HepG2 (cell line): ENCODE measurements at regions not wholly inside any gene's neighbourhood (a gene's known extent, or its start where the extent isn't known, plus 50 kb on each side); places are given as distances from the start of the nearest gene placed in this dataset.

ENCODE experiments used
- ATAC-seq: fragments of 200-7000 bp; cut with Tn5 transposase; 3 replicates; pipeline ENCODE4 v1.9.1; 2020; ENCODE audit warnings: mild to moderate bottlenecking, moderate library complexity
- BruUV-seq: library from RNA; stranded (reverse); fragments of 400-500 nt; replicated peaks from 2 replicates; lab custom pipeline; 2021; lab: Mats Ljungman, UMichigan
- CTCF ChIA-PET: fragments of 300-600 bp; formaldehyde crosslinking; extraction: SDS; loops from one replicate; lab custom pipeline; 2021; ENCODE audit warnings: low total read pairs, inconsistent platforms, low intra/inter-chr PET ratio; lab: Yijun Ruan, JAX
- POLR2A ChIA-PET: fragments of 350-600 bp; sonication (Branson Sonifier 250); formaldehyde crosslinking; loops from one replicate; lab custom pipeline; 2020; ENCODE audit warnings: antibody characterized with exemption, inconsistent platforms; lab: Yijun Ruan, JAX
- DNase-seq: peaks from one replicate; pipeline ENCODE4 v3.0.0-alpha.2; 2015; ENCODE audit warnings: low spot score
- FAIRE-seq: peaks from 3 replicates; lab custom pipeline; 2011; peaks lifted over from hg19 to GRCh38; lab: Jason Lieb, UNC
- H2AFZ ChIP-seq: one replicate; pipeline ENCODE4 v1.6.1; 2011; ENCODE audit warnings: low read length, inconsistent platforms
- H3K27ac ChIP-seq: fragments of 300-600 bp; 3 replicates; pipeline ENCODE4 v1.8.0; 2011; ENCODE audit warnings: mixed run types, mild to moderate bottlenecking, mixed read lengths, low read length, inconsistent platforms; ENCODE audit not compliant: insufficient read depth; ENCODE audit errors: extremely low read length
- H3K27me3 ChIP-seq, 2 experiments: fragments of 200-600 bp in 1 of 2; 2 replicates in 1 of 2; 3 replicates in 1 of 2; pipeline versions ENCODE4 v1.6.0 to v1.8.0; 2011; ENCODE audit warnings: low read length in 2 of 2, mild to moderate bottlenecking in 2 of 2, moderate library complexity in 2 of 2, inconsistent platforms in 1 of 2; ENCODE audit not compliant: insufficient read depth in 2 of 2, control insufficient read depth in 1 of 2
- H3K36me3 ChIP-seq, 2 experiments: fragments of 200-600 bp in 1 of 2; replicated peaks in 1 of 2; 2 replicates in 1 of 2; 3 replicates in 1 of 2; pipeline versions ENCODE4 v1.5.1 to v1.8.0; 2011; ENCODE audit warnings: low read length in 2 of 2, inconsistent platforms in 1 of 2; ENCODE audit not compliant: insufficient read depth in 2 of 2, control insufficient read depth in 1 of 2
- H3K4me1 ChIP-seq: 2 replicates; pipeline ENCODE4 v1.5.1; 2012; ENCODE audit warnings: low read length, inconsistent platforms; ENCODE audit not compliant: insufficient read depth
- H3K4me2 ChIP-seq: 2 replicates; pipeline ENCODE4 v1.6.0; 2011; ENCODE audit warnings: low read depth, low read length, inconsistent platforms
- H3K4me3 ChIP-seq, 3 experiments: fragments of 200-600 bp in 1 of 3; sonication (generic), shearing (Covaris generic) in 1 of 3; replicated peaks in 1 of 3; 2 replicates each; pipeline ENCODE4 v1.5.1; 2011 to 2016; ENCODE audit warnings: low read length in 3 of 3, inconsistent platforms in 2 of 3, low read depth in 2 of 3, mild to moderate bottlenecking in 2 of 3, control low read depth in 1 of 3, mixed read lengths in 1 of 3; ENCODE audit not compliant: insufficient read depth in 1 of 3
- H3K79me2 ChIP-seq: one replicate; pipeline ENCODE4 v1.6.1; 2011; ENCODE audit warnings: low read length, inconsistent platforms; ENCODE audit not compliant: insufficient read depth
- H3K9ac ChIP-seq: 2 replicates; pipeline ENCODE4 v1.6.0; 2011; ENCODE audit warnings: mild to moderate bottlenecking, low read depth, low read length, inconsistent platforms; ENCODE audit not compliant: insufficient read depth
- H3K9me3 ChIP-seq: 2 replicates; pipeline ENCODE4 v1.5.1; 2012; ENCODE audit warnings: mild to moderate bottlenecking, low read length
- H4K20me1 ChIP-seq: 2 replicates; pipeline ENCODE4 v1.6.0; 2011; ENCODE audit warnings: inconsistent platforms, mild to moderate bottlenecking, low read length, moderate library complexity; ENCODE audit not compliant: insufficient read depth
- BORCS8-MEF2B ChIP-seq: sonication (generic); formaldehyde crosslinking; IDR thresholded peaks from 2 replicates; pipeline ENCODE4 v1.8.0; 2022; ENCODE audit warnings: mild to moderate bottlenecking, missing genetic modification reagents
- ETV5 ChIP-seq: IDR thresholded peaks from 2 replicates; pipeline ENCODE4 v1.6.1; 2018; ENCODE audit warnings: missing biosample characterization, missing genetic modification reagents, inconsistent platforms, borderline replicate concordance
- ETV6 ChIP-seq: sonication (generic); formaldehyde crosslinking; conservative IDR thresholded peaks from 2 replicates; pipeline ENCODE4 v1.4.0; 2020; ENCODE audit warnings: missing genetic modification reagents
- HMGXB4 ChIP-seq, 2 experiments: sonication (generic) in 1 of 2; formaldehyde crosslinking in 1 of 2; IDR thresholded peaks; 2 replicates each; pipeline versions ENCODE4 v1.4.0 to v1.6.1; 2018 to 2020; ENCODE audit warnings: missing genetic modification reagents in 2 of 2, borderline replicate concordance in 1 of 2, low read depth in 1 of 2, mild to moderate bottlenecking in 1 of 2, missing biosample characterization in 1 of 2
- MTA3 ChIP-seq: sonication (generic); formaldehyde crosslinking; IDR thresholded peaks from 2 replicates; pipeline ENCODE4 v1.4.0; 2020; ENCODE audit warnings: missing genetic modification reagents
- MXI1 ChIP-seq: IDR thresholded peaks from 3 replicates; pipeline ENCODE4 v1.6.1; 2012; ENCODE audit warnings: low read depth, low read length, inconsistent platforms, borderline replicate concordance
- PCBP2 ChIP-seq: fragments of 200-400 bp; formaldehyde crosslinking; optimal IDR thresholded peaks from 2 replicates; pipeline ENCODE3; 2018; ENCODE audit warnings: low read length, low read depth; ENCODE audit not compliant: poor library complexity, severe bottlenecking
- RFX5 ChIP-seq: IDR thresholded peaks from 2 replicates; pipeline ENCODE4 v1.6.1; 2011; ENCODE audit warnings: low read depth, low read length, improper control_type of control experiment
- SUZ12 ChIP-seq: fragments of 150-350 bp; IDR thresholded peaks from 2 replicates; pipeline ENCODE4 v1.6.1; 2014; ENCODE audit warnings: low read depth, low read length
- TOE1 ChIP-seq: sonication (generic); formaldehyde crosslinking; IDR thresholded peaks from 2 replicates; pipeline ENCODE4 v1.4.0; 2020; ENCODE audit warnings: mild to moderate bottlenecking, missing genetic modification reagents
- ZBTB20 ChIP-seq: sonication (generic); formaldehyde crosslinking; IDR thresholded peaks from 2 replicates; pipeline ENCODE4 v1.8.1; 2023; ENCODE audit warnings: missing genetic modification reagents, low read depth, mild to moderate bottlenecking, borderline replicate concordance
- ZC3H4 ChIP-seq: sonication (generic); formaldehyde crosslinking; IDR thresholded peaks from 2 replicates; pipeline ENCODE4 v1.4.0; 2020; ENCODE audit warnings: missing genetic modification reagents, borderline replicate concordance
- ZFP62 ChIP-seq: sonication (generic); formaldehyde crosslinking; IDR thresholded peaks from 2 replicates; pipeline ENCODE4 v1.4.0; 2020; ENCODE audit warnings: missing genetic modification reagents
- ZNF12 ChIP-seq: sonication (generic); formaldehyde crosslinking; IDR thresholded peaks from 2 replicates; pipeline ENCODE4 v1.5.0; 2020; ENCODE audit warnings: missing genetic modification reagents
- ZNF18 ChIP-seq: sonication (generic); formaldehyde crosslinking; IDR thresholded peaks from 2 replicates; pipeline ENCODE4 v1.8.0; 2022; ENCODE audit warnings: mild to moderate bottlenecking, missing genetic modification reagents; ENCODE audit not compliant: insufficient replicate concordance
- ZNF382 ChIP-seq: sonication (generic); formaldehyde crosslinking; IDR thresholded peaks from 2 replicates; pipeline ENCODE4 v1.5.0; 2020; ENCODE audit warnings: missing genetic modification reagents, mild to moderate bottlenecking, borderline replicate concordance
- ZSCAN20 ChIP-seq: sonication (generic); formaldehyde crosslinking; IDR thresholded peaks from 2 replicates; pipeline ENCODE4 v1.4.0; 2020; ENCODE audit warnings: missing genetic modification reagents, mild to moderate bottlenecking, borderline replicate concordance
- WGBS: methylation state at CpG from one replicate; pipeline ENCODE4 v1.1.6; 2017; ENCODE audit warnings: low lambda C conversion rate; 5-methylcytosine and 5-hydroxymethylcytosine counted together
- in situ Hi-C: cut with HindIII; loops from 2 replicates; pipeline ENCODE4 v1.10.0; 2017; ENCODE audit warnings: low pct_unique_long_range_greater_than_20kb; ENCODE audit not compliant: extremely low pct_ligation_motif_present
- intact Hi-C: fragments of 100-400 bp; cut with micrococcal nuclease; formaldehyde crosslinking; loops from one replicate; pipeline ENCODE4 v1.10.0; 2022; ENCODE audit not compliant: unreplicated experiment
- TF ChIP-seq, protein P1 (sequence below): sonication (generic); formaldehyde crosslinking; IDR thresholded peaks from 2 replicates; pipeline ENCODE4 v1.8.0; 2022; ENCODE audit warnings: missing genetic modification reagents, mild to moderate bottlenecking, moderate library complexity, borderline replicate concordance
- TF ChIP-seq, protein P2 (sequence below): sonication (generic); formaldehyde crosslinking; IDR thresholded peaks from 2 replicates; pipeline ENCODE4 v1.4.0; 2020; ENCODE audit warnings: missing genetic modification reagents

GRCh38 chr11:101807531-101807930 lies 107.3 kb upstream of the CEP126 start:
- no peaks in the 10 kb centered on the region for H3K9me3 ChIP-seq
- no peaks in the 10 kb centered on the region for H4K20me1 ChIP-seq
- no peaks in the 10 kb centered on the region for H3K36me3 ChIP-seq
- in situ Hi-C loops (no loop called here), intact Hi-C loops (no loop called here)
- FAIRE-seq (no peak), ATAC-seq (no peak), DNase-seq (no peak)
- ChIA-PET CTCF (no interaction called here), POLR2A (no interaction called here)
- H3K27ac ChIP-seq, result no peak overlapping the region
- H3K4me1 ChIP-seq, result no peaks in the 10 kb centered on the region
- 0% methylated on average over 2 of the region's 2 CpGs for WGBS
- no peak overlapping the region for H3K4me2 ChIP-seq
- H3K4me3 ChIP-seq, result no peak overlapping the region
- H3K79me2 ChIP-seq, result no peaks in the 10 kb centered on the region
- H2AFZ ChIP-seq, result no peak overlapping the region
- H3K27me3 ChIP-seq, result no peaks in the 10 kb centered on the region
- no peak overlapping the region for H3K9ac ChIP-seq
- TF ChIP-seq, protein P1, sequence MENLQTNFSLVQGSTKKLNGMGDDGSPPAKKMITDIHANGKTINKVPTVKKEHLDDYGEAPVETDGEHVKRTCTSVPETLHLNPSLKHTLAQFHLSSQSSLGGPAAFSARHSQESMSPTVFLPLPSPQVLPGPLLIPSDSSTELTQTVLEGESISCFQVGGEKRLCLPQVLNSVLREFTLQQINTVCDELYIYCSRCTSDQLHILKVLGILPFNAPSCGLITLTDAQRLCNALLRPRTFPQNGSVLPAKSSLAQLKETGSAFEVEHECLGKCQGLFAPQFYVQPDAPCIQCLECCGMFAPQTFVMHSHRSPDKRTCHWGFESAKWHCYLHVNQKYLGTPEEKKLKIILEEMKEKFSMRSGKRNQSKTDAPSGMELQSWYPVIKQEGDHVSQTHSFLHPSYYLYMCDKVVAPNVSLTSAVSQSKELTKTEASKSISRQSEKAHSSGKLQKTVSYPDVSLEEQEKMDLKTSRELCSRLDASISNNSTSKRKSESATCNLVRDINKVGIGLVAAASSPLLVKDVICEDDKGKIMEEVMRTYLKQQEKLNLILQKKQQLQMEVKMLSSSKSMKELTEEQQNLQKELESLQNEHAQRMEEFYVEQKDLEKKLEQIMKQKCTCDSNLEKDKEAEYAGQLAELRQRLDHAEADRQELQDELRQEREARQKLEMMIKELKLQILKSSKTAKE (CRISPR knock-in tag), result no peak
- no peak for TF ChIP-seq MXI1
- TF ChIP-seq ZBTB20 (CRISPR knock-in tag), result no peak
- TF ChIP-seq TOE1 (CRISPR knock-in tag), result no peak
- no peak for TF ChIP-seq ZNF12 (CRISPR knock-in tag)
- no peak for TF ChIP-seq BORCS8-MEF2B (CRISPR knock-in tag)
- TF ChIP-seq, protein P2, sequence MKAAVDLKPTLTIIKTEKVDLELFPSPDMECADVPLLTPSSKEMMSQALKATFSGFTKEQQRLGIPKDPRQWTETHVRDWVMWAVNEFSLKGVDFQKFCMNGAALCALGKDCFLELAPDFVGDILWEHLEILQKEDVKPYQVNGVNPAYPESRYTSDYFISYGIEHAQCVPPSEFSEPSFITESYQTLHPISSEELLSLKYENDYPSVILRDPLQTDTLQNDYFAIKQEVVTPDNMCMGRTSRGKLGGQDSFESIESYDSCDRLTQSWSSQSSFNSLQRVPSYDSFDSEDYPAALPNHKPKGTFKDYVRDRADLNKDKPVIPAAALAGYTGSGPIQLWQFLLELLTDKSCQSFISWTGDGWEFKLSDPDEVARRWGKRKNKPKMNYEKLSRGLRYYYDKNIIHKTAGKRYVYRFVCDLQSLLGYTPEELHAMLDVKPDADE (CRISPR knock-in tag), result no peak
- no peak for TF ChIP-seq ZFP62
- no peak for TF ChIP-seq ZNF382 (CRISPR knock-in tag)
- TF ChIP-seq ZC3H4 (CRISPR knock-in tag), result no peak
- no peak for TF ChIP-seq ETV6 (CRISPR knock-in tag)
- no peak for TF ChIP-seq SUZ12
- TF ChIP-seq PCBP2, result no peak
- TF ChIP-seq RFX5, result no peak
- TF ChIP-seq MTA3, result no peak
- TF ChIP-seq ZNF18 (CRISPR knock-in tag), result no peak
- no peak for TF ChIP-seq HMGXB4 (CRISPR knock-in tag; IDR thresholded peaks at IDR 0.05; ENCODE audit: borderline replicate concordance in 1 of 2, low read depth in 1 of 2)
- no peak for TF ChIP-seq ETV5 (CRISPR knock-in tag)
- TF ChIP-seq ZSCAN20 (CRISPR knock-in tag), result no peak
- no TSS peak for BruUV-seq
